Activated naive CD4-positive, alpha-beta T cell treated with anti-CD3 and anti-CD28 coated beads for 36 hours (primary cell): ENCODE measurements at regions not wholly inside any gene's neighbourhood (a gene's known extent, or its start where the extent isn't known, plus 50 kb on each side); places are given as distances from the start of the nearest gene placed in this dataset.

ENCODE experiments used
- CTCF ChIA-PET: fragments of 350-600 bp; sonication (Branson Sonifier 250); formaldehyde crosslinking; loops from one replicate; lab custom pipeline; 2021; ENCODE audit warnings: antibody characterized with exemption; lab: Charles Lee
- DNase-seq: peaks from one replicate; pipeline ENCODE4 v3.0.0-alpha.2; 2020
- H3K27ac Mint-ChIP-seq: one replicate; pipeline ENCODE4 v1.8.0; 2021; ENCODE audit warnings: mild to moderate bottlenecking, mixed read lengths
- H3K27me3 Mint-ChIP-seq: one replicate; pipeline ENCODE4 v1.8.0; 2021; ENCODE audit warnings: low read depth, mixed read lengths
- H3K36me3 Mint-ChIP-seq: one replicate; pipeline ENCODE4 v1.8.0; 2021; ENCODE audit warnings: low read depth, mixed read lengths
- H3K4me1 Mint-ChIP-seq: one replicate; pipeline ENCODE4 v1.8.0; 2021; ENCODE audit warnings: low read depth, mixed read lengths
- H3K4me3 Mint-ChIP-seq: one replicate; pipeline ENCODE4 v1.8.0; 2021; ENCODE audit warnings: mild to moderate bottlenecking, moderate library complexity, mixed read lengths
- H3K9me3 Mint-ChIP-seq: one replicate; pipeline ENCODE4 v1.8.0; 2021; ENCODE audit warnings: mixed read lengths
- intact Hi-C: fragments of 100-400 bp; cut with micrococcal nuclease; formaldehyde crosslinking; loops from one replicate; pipeline ENCODE4 v1.15.1; 2023

GRCh38 chr5:89901983-89902382 lies 507.6 kb downstream of the CETN3 start:
- H3K36me3 Mint-ChIP-seq, result no peaks in the 10 kb centered on the region
- intact Hi-C loops, result no loop called here
- CTCF ChIA-PET, result no interaction called here
- H3K9me3 Mint-ChIP-seq, result peaks cover 6% of the 10 kb centered on the region
- H3K4me3 Mint-ChIP-seq, result no peak overlapping the region
- H3K27me3 Mint-ChIP-seq, result no peaks in the 10 kb centered on the region
- DNase-seq, result no peak
- H3K4me1 Mint-ChIP-seq, result no peaks in the 10 kb centered on the region
- no peak overlapping the region for H3K27ac Mint-ChIP-seq

- CTCF ChIA-PET, result no interaction called here
- H3K4me1 Mint-ChIP-seq, result no peaks in the 10 kb centered on the region
- intact Hi-C loops, result no loop called here
- no peak overlapping the region for H3K4me3 Mint-ChIP-seq
- DNase-seq, result no peak
- H3K9me3 Mint-ChIP-seq, result peaks cover 6% of the 10 kb centered on the region
- H3K27me3 Mint-ChIP-seq, result no peaks in the 10 kb centered on the region
- H3K36me3 Mint-ChIP-seq, result no peaks in the 10 kb centered on the region
- H3K27ac Mint-ChIP-seq, result no peak overlapping the region
Measured at GRCh38 chr5:89901346-89901745, 508.2 kb downstream of the CETN3 start.

GRCh38 chr5:89900346-89900745 lies 509.2 kb downstream of the CETN3 start:
- CTCF ChIA-PET, result no interaction called here
- no peaks in the 10 kb centered on the region for H3K4me1 Mint-ChIP-seq
- intact Hi-C loops, result no loop called here
- DNase-seq, result no peak
- H3K9me3 Mint-ChIP-seq, result peaks cover 8% of the 10 kb centered on the region
- no peaks in the 10 kb centered on the region for H3K36me3 Mint-ChIP-seq
- H3K4me3 Mint-ChIP-seq, result no peak overlapping the region
- no peaks in the 10 kb centered on the region for H3K27me3 Mint-ChIP-seq
- no peak overlapping the region for H3K27ac Mint-ChIP-seq

GRCh38 chr5:89899559-89899958 lies 510.0 kb downstream of the CETN3 start:
- intact Hi-C loops, result no loop called here
- Mint-ChIP-seq H3K27me3 (no peaks in the 10 kb centered on the region), H3K4me1 (no peaks in the 10 kb centered on the region), H3K4me3 (no peak overlapping the region), H3K9me3 (peaks cover 8% of the 10 kb centered on the region), H3K27ac (no peak overlapping the region), H3K36me3 (no peaks in the 10 kb centered on the region)
- DNase-seq, result no peak
- CTCF ChIA-PET, result no interaction called here

GRCh38 chr5:89893546-89893945 lies 516.0 kb downstream of the CETN3 start:
- Mint-ChIP-seq H3K4me1 (no peaks in the 10 kb centered on the region), H3K4me3 (no peak overlapping the region), H3K9me3 (peaks cover 22% of the 10 kb centered on the region), H3K27ac (no peak overlapping the region), H3K27me3 (no peaks in the 10 kb centered on the region), H3K36me3 (no peaks in the 10 kb centered on the region)
- CTCF ChIA-PET, result no interaction called here
- no peak for DNase-seq
- intact Hi-C loops, result no loop called here

- no peaks in the 10 kb centered on the region for H3K27me3 Mint-ChIP-seq
- peaks cover 3% of the 10 kb centered on the region for H3K9me3 Mint-ChIP-seq
- H3K36me3 Mint-ChIP-seq, result no peaks in the 10 kb centered on the region
- CTCF ChIA-PET, result no interaction called here
- DNase-seq, result no peak
- H3K4me3 Mint-ChIP-seq, result no peak overlapping the region
- no peak overlapping the region for H3K27ac Mint-ChIP-seq
- intact Hi-C loops, result no loop called here
- no peaks in the 10 kb centered on the region for H3K4me1 Mint-ChIP-seq
Measured at GRCh38 chr5:89885670-89886069, 523.9 kb downstream of the CETN3 start.

- H3K27ac Mint-ChIP-seq, result no peak overlapping the region
- no peak overlapping the region for H3K4me3 Mint-ChIP-seq
- no peak for DNase-seq
- H3K4me1 Mint-ChIP-seq, result no peaks in the 10 kb centered on the region
- H3K27me3 Mint-ChIP-seq, result no peaks in the 10 kb centered on the region
- no peaks in the 10 kb centered on the region for H3K36me3 Mint-ChIP-seq
- CTCF ChIA-PET, result no interaction called here
- H3K9me3 Mint-ChIP-seq, result peaks cover 5% of the 10 kb centered on the region
- intact Hi-C loops, result no loop called here
Measured at GRCh38 chr5:89883967-89884366, 525.6 kb downstream of the CETN3 start.

- H3K27me3 Mint-ChIP-seq, result no peaks in the 10 kb centered on the region
- H3K9me3 Mint-ChIP-seq, result peaks cover 8% of the 10 kb centered on the region
- CTCF ChIA-PET, result no interaction called here
- no peak overlapping the region for H3K4me3 Mint-ChIP-seq
- no peaks in the 10 kb centered on the region for H3K36me3 Mint-ChIP-seq
- no peak for DNase-seq
- intact Hi-C loops, result no loop called here
- H3K4me1 Mint-ChIP-seq, result no peaks in the 10 kb centered on the region
- H3K27ac Mint-ChIP-seq, result no peak overlapping the region
Measured at GRCh38 chr5:89878140-89879132, 531.1 kb downstream of the CETN3 start.

- intact Hi-C loops, result no loop called here
- CTCF ChIA-PET, result no interaction called here
- DNase-seq, result no peak
- no peaks in the 10 kb centered on the region for H3K27me3 Mint-ChIP-seq
- no peak overlapping the region for H3K4me3 Mint-ChIP-seq
- H3K27ac Mint-ChIP-seq, result no peak overlapping the region
- H3K4me1 Mint-ChIP-seq, result no peaks in the 10 kb centered on the region
- H3K9me3 Mint-ChIP-seq, result peaks cover 3% of the 10 kb centered on the region
- H3K36me3 Mint-ChIP-seq, result no peaks in the 10 kb centered on the region
Measured at GRCh38 chr5:89871906-89872305, 537.6 kb downstream of the CETN3 start.

- no peaks in the 10 kb centered on the region for H3K4me1 Mint-ChIP-seq
- no peak for DNase-seq
- no peaks in the 10 kb centered on the region for H3K9me3 Mint-ChIP-seq
- CTCF ChIA-PET, result no interaction called here
- H3K27me3 Mint-ChIP-seq, result no peaks in the 10 kb centered on the region
- H3K4me3 Mint-ChIP-seq, result no peak overlapping the region
- no peak overlapping the region for H3K27ac Mint-ChIP-seq
- intact Hi-C loops, result no loop called here
- H3K36me3 Mint-ChIP-seq, result no peaks in the 10 kb centered on the region
Measured at GRCh38 chr5:89869346-89869745, 540.2 kb downstream of the CETN3 start.

- DNase-seq, result no peak
- H3K27me3 Mint-ChIP-seq, result no peaks in the 10 kb centered on the region
- intact Hi-C loops, result no loop called here
- H3K9me3 Mint-ChIP-seq, result no peaks in the 10 kb centered on the region
- H3K4me1 Mint-ChIP-seq, result no peaks in the 10 kb centered on the region
- CTCF ChIA-PET, result no interaction called here
- H3K36me3 Mint-ChIP-seq, result no peaks in the 10 kb centered on the region
- H3K4me3 Mint-ChIP-seq, result no peak overlapping the region
- H3K27ac Mint-ChIP-seq, result no peak overlapping the region
Measured at GRCh38 chr5:89866410-89866809, 543.1 kb downstream of the CETN3 start.

GRCh38 chr5:89864941-89865340 lies 544.6 kb downstream of the CETN3 start:
- H3K4me3 Mint-ChIP-seq, result no peak overlapping the region
- CTCF ChIA-PET, result no interaction called here
- intact Hi-C loops, result no loop called here
- no peaks in the 10 kb centered on the region for H3K4me1 Mint-ChIP-seq
- no peak for DNase-seq
- no peaks in the 10 kb centered on the region for H3K9me3 Mint-ChIP-seq
- no peaks in the 10 kb centered on the region for H3K27me3 Mint-ChIP-seq
- no peak overlapping the region for H3K27ac Mint-ChIP-seq
- no peaks in the 10 kb centered on the region for H3K36me3 Mint-ChIP-seq

GRCh38 chr5:89857790-89858189 lies 551.8 kb downstream of the CETN3 start:
- no peak overlapping the region for H3K4me3 Mint-ChIP-seq
- no peak for DNase-seq
- H3K27ac Mint-ChIP-seq, result no peak overlapping the region
- no peaks in the 10 kb centered on the region for H3K4me1 Mint-ChIP-seq
- no peaks in the 10 kb centered on the region for H3K36me3 Mint-ChIP-seq
- intact Hi-C loops, result no loop called here
- CTCF ChIA-PET, result no interaction called here
- H3K9me3 Mint-ChIP-seq, result no peaks in the 10 kb centered on the region
- H3K27me3 Mint-ChIP-seq, result no peaks in the 10 kb centered on the region
